Sigmoid colon (tissue), 6 donors: ENCODE measurements at regions not wholly inside any gene's neighbourhood (a gene's known extent, or its start where the extent isn't known, plus 50 kb on each side); places are given as distances from the start of the nearest gene placed in this dataset.

Experiments used
- DNase-seq: peaks from one replicate; pipeline ENCODE4 v3.0.0-alpha.2; 2019
- H3K27ac ChIP-seq, 4 donors: fragments of 200-600 bp; sonication (generic); one replicate each; pipeline ENCODE4 v1.5.1; 2016 to 2019; ENCODE audit warnings: mild to moderate bottlenecking in 1 of 4
- H3K27me3 ChIP-seq, 3 donors: fragments of 200-600 bp; sonication (generic); one replicate each; pipeline ENCODE4 v1.5.1; 2019; ENCODE audit warnings: mild to moderate bottlenecking in 1 of 3
- H3K36me3 ChIP-seq, 4 donors: fragments of 200-600 bp; sonication (generic); one replicate each; pipeline ENCODE4 v1.5.1; 2016 to 2019
- H3K4me1 ChIP-seq, 4 donors: fragments of 200-600 bp; sonication (generic); one replicate each; pipeline ENCODE4 v1.5.1; 2017 to 2019
- H3K4me3 ChIP-seq, 4 donors: fragments of 200-600 bp; sonication (generic); one replicate each; pipeline ENCODE4 v1.5.1; 2017 to 2019; ENCODE audit warnings: mild to moderate bottlenecking in 2 of 4, moderate library complexity in 1 of 4
- H3K9me3 ChIP-seq, 4 donors: fragments of 200-600 bp in 3 of 4; sonication (generic) in 3 of 4; one replicate each; pipeline versions ENCODE4 v1.5.1 to v1.6.1; 2013 to 2019
- EP300 ChIP-seq, 4 donors: sonication (generic); formaldehyde crosslinking; IDR thresholded peaks; one replicate each; pipeline ENCODE4 v1.6.1; 2017; ENCODE audit warnings: antibody characterized with exemption in 4 of 4
- POLR2A ChIP-seq, 2 donors: fragments of 450-650 bp; IDR thresholded peaks; one replicate each; pipeline ENCODE4 v1.6.1; 2016; ENCODE audit warnings: antibody characterized with exemption in 2 of 2, mild to moderate bottlenecking in 2 of 2, moderate library complexity in 2 of 2
- POLR2AphosphoS5 ChIP-seq, 4 donors: sonication (generic); formaldehyde crosslinking; IDR thresholded peaks; one replicate each; pipeline ENCODE4 v1.6.1; 2017; ENCODE audit warnings: antibody characterized with exemption in 4 of 4
- WGBS, 2 donors: extraction: QIAGEN DNeasy Blood & Tissue Kit; methylation state at CpG; one replicate each; pipeline ENCODE4 v1.1.7; 2013; 5-methylcytosine and 5-hydroxymethylcytosine counted together
- intact Hi-C: fragments of 100-400 bp; cut with DNase I; formaldehyde crosslinking; loops from one replicate; pipeline ENCODE4 v1.15.1; 2023
- TF ChIP-seq, protein P1 (sequence below), 4 experiments: fragments of 450-650 bp in 3 of 4; fragments of 200-600 bp in 1 of 4; IDR thresholded peaks; one replicate each; pipeline ENCODE4 v1.5.1; 2016 to 2019; ENCODE audit warnings: antibody characterized with exemption in 4 of 4, mild to moderate bottlenecking in 3 of 4, moderate library complexity in 2 of 4
- donor health status: healthy with polysubstance abuse.
- donor health status: healthy.

- no peak overlapping the region for H3K27ac ChIP-seq
- no peaks in the 10 kb centered on the region for H3K4me1 ChIP-seq
- no peaks in the 10 kb centered on the region for H3K9me3 ChIP-seq
- no peak for TF ChIP-seq POLR2AphosphoS5 (IDR thresholded peaks at IDR 0.05)
- TF ChIP-seq, protein P1, sequence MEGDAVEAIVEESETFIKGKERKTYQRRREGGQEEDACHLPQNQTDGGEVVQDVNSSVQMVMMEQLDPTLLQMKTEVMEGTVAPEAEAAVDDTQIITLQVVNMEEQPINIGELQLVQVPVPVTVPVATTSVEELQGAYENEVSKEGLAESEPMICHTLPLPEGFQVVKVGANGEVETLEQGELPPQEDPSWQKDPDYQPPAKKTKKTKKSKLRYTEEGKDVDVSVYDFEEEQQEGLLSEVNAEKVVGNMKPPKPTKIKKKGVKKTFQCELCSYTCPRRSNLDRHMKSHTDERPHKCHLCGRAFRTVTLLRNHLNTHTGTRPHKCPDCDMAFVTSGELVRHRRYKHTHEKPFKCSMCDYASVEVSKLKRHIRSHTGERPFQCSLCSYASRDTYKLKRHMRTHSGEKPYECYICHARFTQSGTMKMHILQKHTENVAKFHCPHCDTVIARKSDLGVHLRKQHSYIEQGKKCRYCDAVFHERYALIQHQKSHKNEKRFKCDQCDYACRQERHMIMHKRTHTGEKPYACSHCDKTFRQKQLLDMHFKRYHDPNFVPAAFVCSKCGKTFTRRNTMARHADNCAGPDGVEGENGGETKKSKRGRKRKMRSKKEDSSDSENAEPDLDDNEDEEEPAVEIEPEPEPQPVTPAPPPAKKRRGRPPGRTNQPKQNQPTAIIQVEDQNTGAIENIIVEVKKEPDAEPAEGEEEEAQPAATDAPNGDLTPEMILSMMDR (IDR thresholded peaks at IDR 0.05), result no peak
- no peak for TF ChIP-seq EP300 (IDR thresholded peaks at IDR 0.05)
- TF ChIP-seq POLR2A (IDR thresholded peaks at IDR 0.05), result no peak
- DNase-seq, result no peak
- H3K4me3 ChIP-seq, result no peak overlapping the region
- WGBS, 2 donors, result 86 to 91% methylated on average over 4 of the region's 4 CpGs
- H3K27me3 ChIP-seq, result peaks cover 0 to 22% (median 4%) of the 10 kb centered on the region in 3 donors
- intact Hi-C loops, result no loop called here
- no peaks in the 10 kb centered on the region for H3K36me3 ChIP-seq
Observed at GRCh38 chr17:5719976-5720375, 135.7 kb upstream of the NLRP1 start.

GRCh38 chr17:5730373-5730772 lies 146.1 kb upstream of the NLRP1 start:
- DNase-seq, result no peak
- Histone ChIP-seq H3K9me3 (peaks cover 0 to 2% (median 0%) of the 10 kb centered on the region in 4 donors), H3K4me1 (no peaks in the 10 kb centered on the region), H3K36me3 (no peaks in the 10 kb centered on the region), H3K27me3 (no peaks in the 10 kb centered on the region), H3K27ac (no peak overlapping the region), H3K4me3 (no peak overlapping the region)
- intact Hi-C loops, result no loop called here
- WGBS, 2 donors, result 78 to 83% methylated on average over 6 of the region's 6 CpGs
- TF ChIP-seq, protein P1 (IDR thresholded peaks at IDR 0.05), result no peak
- TF ChIP-seq POLR2A (IDR thresholded peaks at IDR 0.05) (no peak), EP300 (IDR thresholded peaks at IDR 0.05) (no peak), POLR2AphosphoS5 (IDR thresholded peaks at IDR 0.05) (no peak)

DNA sequence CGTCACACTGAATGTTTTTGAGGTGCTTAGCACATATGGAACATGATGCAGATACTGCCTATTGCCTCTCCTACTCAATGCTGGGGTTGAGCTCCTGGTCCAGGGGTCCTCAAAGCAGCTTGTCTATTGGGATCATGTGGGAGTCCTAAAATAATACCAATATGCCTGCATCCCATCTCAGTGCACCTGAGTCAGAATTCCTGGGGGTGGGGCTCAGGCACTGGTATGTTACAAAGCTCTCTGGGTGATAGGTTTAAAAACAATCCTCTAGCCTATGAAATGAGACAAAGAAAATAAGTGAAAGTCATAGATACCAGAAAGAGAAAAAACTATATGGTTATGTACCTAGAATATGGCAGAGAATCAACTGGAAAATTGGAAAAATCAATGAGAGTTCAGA lies 156.6 kb upstream of the NLRP1 start:
- 9 to 26% methylated on average over 1 of the region's 1 CpG for WGBS, 2 donors
- no peak for DNase-seq
- H3K9me3 ChIP-seq, result no peaks in the 10 kb centered on the region
- no peaks in the 10 kb centered on the region for H3K4me1 ChIP-seq
- intact Hi-C loops, result no loop called here
- no peak for TF ChIP-seq POLR2AphosphoS5 (IDR thresholded peaks at IDR 0.05)
- TF ChIP-seq POLR2A (IDR thresholded peaks at IDR 0.05), result no peak
- TF ChIP-seq, protein P1 (IDR thresholded peaks at IDR 0.05), result no peak
- TF ChIP-seq EP300 (IDR thresholded peaks at IDR 0.05), result no peak
- H3K4me3 ChIP-seq, result no peak overlapping the region
- no peaks in the 10 kb centered on the region for H3K27me3 ChIP-seq
- H3K27ac ChIP-seq, result no peak overlapping the region
- no peaks in the 10 kb centered on the region for H3K36me3 ChIP-seq

DNA sequence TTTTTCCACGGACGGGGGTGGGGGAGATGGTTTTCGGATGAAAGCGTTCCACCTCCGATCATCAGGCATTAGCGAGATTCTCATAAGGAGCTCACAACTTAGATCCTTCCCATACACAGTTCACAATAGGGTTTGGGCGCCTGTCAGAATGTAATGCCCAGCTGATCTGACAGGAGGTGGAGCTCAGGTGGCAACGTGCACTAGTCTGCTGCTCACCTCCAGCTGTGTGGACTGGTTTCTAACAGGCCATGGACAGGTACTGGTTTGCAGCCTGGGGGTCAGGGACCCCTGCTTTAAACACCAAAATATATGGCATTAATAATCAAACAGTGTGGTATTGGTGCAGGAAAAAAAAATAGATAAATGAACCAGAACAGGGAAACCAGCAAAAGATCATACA lies 157.5 kb upstream of the NLRP1 start:
- Histone ChIP-seq H3K36me3 (no peaks in the 10 kb centered on the region), H3K4me1 (no peaks in the 10 kb centered on the region), H3K27ac (no peak overlapping the region), H3K9me3 (no peaks in the 10 kb centered on the region), H3K27me3 (no peaks in the 10 kb centered on the region), H3K4me3 (no peak overlapping the region)
- intact Hi-C loops, result no loop called here
- DNase-seq, result no peak
- 80 to 83% methylated on average over 8 of the region's 8 CpGs for WGBS, 2 donors
- no peak for TF ChIP-seq POLR2A (IDR thresholded peaks at IDR 0.05)
- TF ChIP-seq POLR2AphosphoS5 (IDR thresholded peaks at IDR 0.05), result no peak
- TF ChIP-seq EP300 (IDR thresholded peaks at IDR 0.05), result no peak
- TF ChIP-seq, protein P1 (IDR thresholded peaks at IDR 0.05), result no peak

GRCh38 chr17:5745111-5745813 lies 161.0 kb upstream of the NLRP1 start:
- TF ChIP-seq POLR2AphosphoS5 (IDR thresholded peaks at IDR 0.05) (no peak), POLR2A (IDR thresholded peaks at IDR 0.05) (no peak), EP300 (IDR thresholded peaks at IDR 0.05) (no peak)
- TF ChIP-seq, protein P1 (IDR thresholded peaks at IDR 0.05), result no peak
- no peaks in the 10 kb centered on the region for H3K9me3 ChIP-seq
- H3K4me1 ChIP-seq, result no peaks in the 10 kb centered on the region
- no peaks in the 10 kb centered on the region for H3K27me3 ChIP-seq
- no peaks in the 10 kb centered on the region for H3K36me3 ChIP-seq
- H3K27ac ChIP-seq, result no peak overlapping the region
- DNase-seq, result no peak
- intact Hi-C loops, result no loop called here
- 74 to 78% methylated on average over 4 of the region's 4 CpGs for WGBS, 2 donors
- no peak overlapping the region for H3K4me3 ChIP-seq
